Body of pancreas (tissue), 4 donors: ENCODE measurements at regions not wholly inside any gene's neighbourhood (a gene's known extent, or its start where the extent isn't known, plus 50 kb on each side); places are given as distances from the start of the nearest gene placed in this dataset.
A peak's percentile ranks its signal among the peaks of the same experiment; 100 is the strongest.

Experiments
- ATAC-seq: fragments of 150-250 bp; one replicate; pipeline ENCODE4 v1.9.1; 2016
- DNase-seq, 4 donors: peaks; one replicate each; pipeline ENCODE4 v3.0.0-alpha.2; 2019
- H3K27ac ChIP-seq, 4 donors: fragments of 200-600 bp; sonication (generic); 1 replicate in 3 of 4; 2 replicates in 1 of 4; pipeline versions ENCODE4 v1.5.1 to v1.6.1; 2016 to 2019; ENCODE audit warnings: mild to moderate bottlenecking in 1 of 4, mixed read lengths in 1 of 4, moderate library complexity in 1 of 4
- H3K27me3 ChIP-seq, 2 donors: fragments of 200-600 bp; sonication (generic); one replicate each; pipeline ENCODE4 v1.6.0; 2016; ENCODE audit warnings: mild to moderate bottlenecking in 1 of 2
- H3K36me3 ChIP-seq, 2 donors: fragments of 200-600 bp; sonication (generic); replicated peaks in 1 of 2; 2 replicates each; pipeline ENCODE4 v1.5.1; 2016; ENCODE audit warnings: low read depth in 2 of 2; ENCODE audit not compliant: insufficient read depth in 1 of 2
- H3K4me1 ChIP-seq: fragments of 200-600 bp; sonication (generic); one replicate; pipeline ENCODE4 v1.6.0; 2016
- H3K4me3 ChIP-seq, 2 donors: fragments of 200-600 bp; sonication (generic); 1 replicate in 1 of 2; 2 replicates in 1 of 2; pipeline ENCODE4 v1.5.1; 2016 to 2019
- H3K9me3 ChIP-seq, 3 donors: fragments of 200-600 bp; sonication (generic); 1 replicate in 2 of 3; 2 replicates in 1 of 3; pipeline ENCODE4 v1.5.1; 2016
- POLR2A ChIP-seq, 3 donors: fragments of 450-650 bp; IDR thresholded peaks; one replicate each; pipeline ENCODE4 v1.6.1; 2016; ENCODE audit warnings: antibody characterized with exemption in 3 of 3, mild to moderate bottlenecking in 2 of 3
- WGBS, 2 donors: methylation state at CpG; one replicate each; pipeline ENCODE4 v1.1.5; 2017; 5-methylcytosine and 5-hydroxymethylcytosine counted together
- intact Hi-C: fragments of 100-400 bp; cut with DNase I; formaldehyde crosslinking; loops from one replicate; pipeline ENCODE4 v1.15.1; 2023
- TF ChIP-seq, protein P1 (sequence below), 7 experiments: fragments of 450-650 bp in 4 of 7; fragments of 200-600 bp in 3 of 7; sonication (generic) in 3 of 7; IDR thresholded peaks; one replicate each; pipeline ENCODE4 v1.5.1; 2016 to 2019; ENCODE audit warnings: antibody characterized with exemption in 7 of 7

DNA sequence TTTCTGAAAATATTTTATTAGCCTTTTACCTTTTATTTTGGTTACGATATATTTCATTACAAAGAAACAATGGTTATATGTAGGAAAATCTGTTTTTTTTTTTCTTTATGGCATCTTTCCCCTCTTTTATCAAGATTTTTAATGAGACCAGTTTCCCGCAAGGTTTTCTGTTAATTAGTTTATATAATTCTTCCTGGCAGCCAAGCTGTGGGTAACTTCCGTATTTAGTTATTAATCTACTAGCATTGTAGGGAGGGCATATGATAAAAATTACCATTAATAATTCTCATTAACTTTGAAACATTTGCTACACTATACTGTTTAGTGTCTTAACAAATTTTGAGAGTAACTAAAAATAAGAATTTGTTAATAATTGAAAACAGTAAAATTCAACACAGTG is 181.1 kb upstream of the GPRIN3 start:
- intact Hi-C loops: no loop called here
- 57 to 63% methylated on average over 3 of the region's 3 CpGs for WGBS, 2 donors

DNA sequence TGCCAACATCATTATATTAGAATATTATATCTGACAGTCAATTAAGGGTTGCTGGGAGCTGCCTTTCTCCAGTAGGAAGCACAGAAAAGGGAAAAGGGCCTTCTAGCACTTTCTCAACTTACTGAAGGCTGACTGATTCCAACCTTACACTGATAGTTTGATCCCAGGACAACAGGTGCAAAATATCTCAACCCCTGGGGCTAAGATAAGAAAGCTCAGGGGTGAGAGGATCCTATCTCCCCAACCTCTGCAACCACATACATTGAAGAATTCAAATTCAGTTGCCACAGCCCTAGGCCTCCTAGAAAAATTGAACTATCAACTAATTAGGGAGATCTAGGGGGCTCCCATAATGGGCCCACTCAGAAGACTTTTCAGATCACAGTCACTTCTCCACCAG is 179.1 kb upstream of the GPRIN3 start:
- no peak for DNase-seq
- intact Hi-C loops: no loop called here

More for the DNA sequence above, 181.1 kb upstream of the GPRIN3 start:
- TF ChIP-seq POLR2A (IDR thresholded peaks at IDR 0.05): no peak
- TF ChIP-seq, protein P1, sequence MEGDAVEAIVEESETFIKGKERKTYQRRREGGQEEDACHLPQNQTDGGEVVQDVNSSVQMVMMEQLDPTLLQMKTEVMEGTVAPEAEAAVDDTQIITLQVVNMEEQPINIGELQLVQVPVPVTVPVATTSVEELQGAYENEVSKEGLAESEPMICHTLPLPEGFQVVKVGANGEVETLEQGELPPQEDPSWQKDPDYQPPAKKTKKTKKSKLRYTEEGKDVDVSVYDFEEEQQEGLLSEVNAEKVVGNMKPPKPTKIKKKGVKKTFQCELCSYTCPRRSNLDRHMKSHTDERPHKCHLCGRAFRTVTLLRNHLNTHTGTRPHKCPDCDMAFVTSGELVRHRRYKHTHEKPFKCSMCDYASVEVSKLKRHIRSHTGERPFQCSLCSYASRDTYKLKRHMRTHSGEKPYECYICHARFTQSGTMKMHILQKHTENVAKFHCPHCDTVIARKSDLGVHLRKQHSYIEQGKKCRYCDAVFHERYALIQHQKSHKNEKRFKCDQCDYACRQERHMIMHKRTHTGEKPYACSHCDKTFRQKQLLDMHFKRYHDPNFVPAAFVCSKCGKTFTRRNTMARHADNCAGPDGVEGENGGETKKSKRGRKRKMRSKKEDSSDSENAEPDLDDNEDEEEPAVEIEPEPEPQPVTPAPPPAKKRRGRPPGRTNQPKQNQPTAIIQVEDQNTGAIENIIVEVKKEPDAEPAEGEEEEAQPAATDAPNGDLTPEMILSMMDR (IDR thresholded peaks at IDR 0.05): no peak
- no peak for ATAC-seq
- Histone ChIP-seq H3K4me1 (no peaks in the 10 kb centered on the region), H3K4me3 (no peak overlapping the region), H3K27me3 (no peaks in the 10 kb centered on the region), H3K9me3 (no peaks in the 10 kb centered on the region), H3K27ac (peak overlapping the region in 1 of 4 donors; percentile 40), H3K36me3 (no peaks in the 10 kb centered on the region)
- no peak for DNase-seq

DNA sequence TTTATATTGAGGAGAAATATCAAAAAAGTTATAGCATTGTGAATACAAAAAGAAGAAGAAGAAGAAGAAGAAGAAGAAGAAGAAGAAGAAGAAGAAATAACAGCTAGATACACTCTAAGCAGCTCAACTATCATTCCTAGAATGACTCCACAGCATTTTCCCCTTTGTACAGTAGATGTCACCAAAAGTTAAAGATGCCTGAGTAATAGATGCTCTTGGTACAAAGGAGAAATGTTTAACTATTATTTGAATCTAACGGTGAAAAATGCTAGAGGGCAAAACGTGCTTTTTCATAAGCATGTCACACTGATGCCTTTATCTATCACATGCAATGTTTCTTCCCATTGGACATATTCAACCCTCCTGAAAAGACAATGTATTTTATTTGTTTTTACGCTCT is 178.4 kb upstream of the GPRIN3 start:
- DNase-seq: no peak
- Histone ChIP-seq H3K9me3 (no peaks in the 10 kb centered on the region), H3K4me3 (no peak overlapping the region), H3K36me3 (no peaks in the 10 kb centered on the region), H3K4me1 (no peaks in the 10 kb centered on the region), H3K27ac (no peak overlapping the region), H3K27me3 (no peaks in the 10 kb centered on the region)
- WGBS, 2 donors: 37 to 39% methylated on average over 3 of the region's 3 CpGs
- intact Hi-C loops: no loop called here
- no peak for ATAC-seq
- TF ChIP-seq, protein P1 (IDR thresholded peaks at IDR 0.05): peak in 3 of 7 experiments; percentile 13 to 42 (median 15)
- no peak for TF ChIP-seq POLR2A (IDR thresholded peaks at IDR 0.05)

More for the DNA sequence above, 179.1 kb upstream of the GPRIN3 start:
- Histone ChIP-seq H3K27ac (no peak overlapping the region), H3K4me1 (no peaks in the 10 kb centered on the region), H3K4me3 (no peak overlapping the region), H3K27me3 (no peaks in the 10 kb centered on the region), H3K36me3 (no peaks in the 10 kb centered on the region), H3K9me3 (no peaks in the 10 kb centered on the region)
- TF ChIP-seq, protein P1 (IDR thresholded peaks at IDR 0.05): no peak
- no peak for TF ChIP-seq POLR2A (IDR thresholded peaks at IDR 0.05)
- no peak for ATAC-seq

DNA sequence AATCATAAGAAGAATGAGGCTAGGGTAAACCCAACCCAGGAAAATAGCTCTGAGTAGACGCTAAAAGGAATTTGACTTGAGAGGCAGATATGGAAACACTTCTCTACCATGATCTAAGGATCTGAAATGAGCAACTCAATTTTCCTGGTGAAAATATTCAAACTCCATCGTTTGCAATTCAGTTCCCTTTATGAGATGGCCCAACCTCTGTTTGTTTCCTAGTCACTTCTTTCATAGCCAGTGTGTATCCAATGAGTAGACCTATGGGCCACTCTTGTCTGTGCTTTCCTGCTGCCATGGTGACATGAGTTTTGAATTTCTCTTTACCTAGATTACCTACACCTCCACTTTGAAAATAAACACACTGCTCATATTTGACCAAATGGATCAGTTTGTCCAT is 176.2 kb upstream of the GPRIN3 start:
- H3K9me3 ChIP-seq: no peaks in the 10 kb centered on the region
- H3K27me3 ChIP-seq: no peaks in the 10 kb centered on the region
- H3K4me1 ChIP-seq: no peaks in the 10 kb centered on the region
- intact Hi-C loops: no loop called here
- WGBS, 2 donors: 76 to 78% methylated on average over 2 of the region's 2 CpGs
- H3K27ac ChIP-seq: no peak overlapping the region
- H3K36me3 ChIP-seq: no peaks in the 10 kb centered on the region
- ATAC-seq (no peak), DNase-seq (no peak)
- TF ChIP-seq, protein P1 (IDR thresholded peaks at IDR 0.05): no peak
- TF ChIP-seq POLR2A (IDR thresholded peaks at IDR 0.05): no peak
- H3K4me3 ChIP-seq: no peak overlapping the region

DNA sequence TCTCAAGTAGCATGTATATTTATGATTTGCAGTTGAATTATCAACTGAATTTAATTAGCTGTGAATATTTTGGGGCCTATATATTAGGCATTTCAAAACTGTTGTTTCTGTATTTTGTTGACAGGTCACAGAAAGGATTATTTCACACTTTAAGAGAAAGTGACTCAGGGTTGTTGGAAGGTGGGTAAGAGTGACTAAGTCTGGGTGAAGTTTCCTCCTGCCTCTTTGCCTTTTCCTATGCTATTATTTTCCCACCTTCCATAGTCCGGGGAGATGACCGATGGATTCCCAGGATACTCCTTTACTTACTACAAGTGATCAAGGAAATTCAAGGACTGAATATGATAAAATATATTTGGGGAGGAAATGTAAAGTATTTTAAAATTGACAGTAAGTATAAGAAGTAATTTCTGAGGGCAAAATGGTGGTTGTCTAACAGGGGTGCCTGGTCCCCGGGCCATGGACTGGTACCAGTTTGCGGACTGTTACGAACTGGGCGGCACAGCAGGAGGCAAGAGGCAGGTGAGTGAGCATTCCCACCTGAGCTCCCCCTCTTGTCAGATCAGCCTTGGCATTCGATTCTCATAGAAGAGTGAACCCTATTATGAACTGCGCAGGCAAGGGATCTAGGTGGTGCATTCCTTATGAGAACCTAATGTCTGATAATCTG is 175.5 kb upstream of the GPRIN3 start:
- H3K4me1 ChIP-seq: no peaks in the 10 kb centered on the region
- H3K27ac ChIP-seq: no peak overlapping the region
- H3K36me3 ChIP-seq: no peaks in the 10 kb centered on the region
- 89 to 92% methylated on average over 8 of the region's 8 CpGs for WGBS, 2 donors
- H3K27me3 ChIP-seq: no peaks in the 10 kb centered on the region
- ATAC-seq: no peak
- intact Hi-C loops: no loop called here
- TF ChIP-seq, protein P1 (IDR thresholded peaks at IDR 0.05): no peak
- TF ChIP-seq POLR2A (IDR thresholded peaks at IDR 0.05): no peak
- DNase-seq: no peak
- no peaks in the 10 kb centered on the region for H3K9me3 ChIP-seq
- H3K4me3 ChIP-seq: no peak overlapping the region
